ENCODE measurements at regions not wholly inside any gene's neighbourhood (a gene's known extent, or its start where the extent isn't known, plus 50 kb on each side); places are given as distances from the start of the nearest gene placed in this dataset.

GRCh38 chr4:137069473-137069872 is 462.8 kb downstream of the PCDH18 start:
- TF ChIP-seq MAFK (IDR thresholded peaks at IDR 0.05; ENCODE audit: partially characterized antibody): no peak
- no peak for TF ChIP-seq CTCF (IDR thresholded peaks at IDR 0.05)
- TF ChIP-seq ZNF302 (CRISPR knock-in tag; IDR thresholded peaks at IDR 0.05): no peak
- no peak for TF ChIP-seq SMC3 (IDR thresholded peaks at IDR 0.05)

Measured in A549 (cell line).